Smooth muscle cell (in vitro differentiated cells): ENCODE measurements at regions not wholly inside any gene's neighbourhood (a gene's known extent, or its start where the extent isn't known, plus 50 kb on each side); places are given as distances from the start of the nearest gene placed in this dataset.

Source experiments
- DNase-seq: peaks from one replicate; lab custom pipeline; 2025; ENCODE audit not compliant: unreplicated experiment; lab: John Stamatoyannopoulos, UW
- H2AFZ ChIP-seq: fragments of 200-600 bp; sonication (generic); 2 replicates; pipeline ENCODE4 v1.6.0; 2016; ENCODE audit warnings: antibody characterized with exemption, low read depth, mild to moderate bottlenecking
- H3F3A ChIP-seq: fragments of 200-600 bp; sonication (generic); 2 replicates; pipeline ENCODE4 v1.6.0; 2017; ENCODE audit warnings: antibody characterized with exemption, low read depth
- H3K27ac ChIP-seq: fragments of 200-600 bp; sonication (generic); 2 replicates; pipeline ENCODE4 v1.5.1; 2016; ENCODE audit warnings: low read depth, mild to moderate bottlenecking
- H3K27me3 ChIP-seq: fragments of 200-600 bp; sonication (generic); 2 replicates; pipeline ENCODE4 v1.6.1; 2016; ENCODE audit warnings: low read depth, mild to moderate bottlenecking
- H3K36me3 ChIP-seq: fragments of 200-600 bp; sonication (generic); 2 replicates; pipeline ENCODE4 v1.5.1; 2016; ENCODE audit warnings: low read depth
- H3K4me1 ChIP-seq: fragments of 200-600 bp; sonication (generic); 2 replicates; pipeline ENCODE4 v1.5.1; 2016; ENCODE audit warnings: low read depth
- H3K4me2 ChIP-seq: fragments of 200-600 bp; sonication (generic); 2 replicates; pipeline ENCODE4 v1.6.0; 2016; ENCODE audit warnings: mild to moderate bottlenecking
- H3K4me3 ChIP-seq: fragments of 200-600 bp; sonication (generic); 2 replicates; pipeline ENCODE4 v1.5.1; 2016; ENCODE audit warnings: mild to moderate bottlenecking
- H3K79me2 ChIP-seq: fragments of 200-600 bp; sonication (generic); 2 replicates; pipeline ENCODE4 v1.6.0; 2016; ENCODE audit warnings: low read depth, mild to moderate bottlenecking
- H3K9ac ChIP-seq: fragments of 200-600 bp; sonication (generic); 2 replicates; pipeline ENCODE4 v1.6.0; 2016; ENCODE audit warnings: low read depth
- H3K9me3 ChIP-seq: fragments of 200-600 bp; sonication (generic); replicated peaks from 2 replicates; pipeline ENCODE4 v1.5.1; 2016; ENCODE audit warnings: low read depth
- H4K20me1 ChIP-seq: fragments of 200-600 bp; sonication (generic); 2 replicates; pipeline ENCODE4 v1.6.0; 2016; ENCODE audit warnings: low read depth
- CTCF ChIP-seq: fragments of 200-600 bp; sonication (generic); IDR thresholded peaks from 2 replicates; pipeline ENCODE4 v1.5.1; 2017; ENCODE audit warnings: borderline replicate concordance, mild to moderate bottlenecking, antibody characterized with exemption; ENCODE audit not compliant: insufficient read depth, poor library complexity, severe bottlenecking
- WGBS: methylation state at CpG from one replicate; pipeline ENCODE4 v1.1.7; 2016; ENCODE audit warnings: low lambda C conversion rate; 5-methylcytosine and 5-hydroxymethylcytosine counted together

GRCh38 chrX:82912382-82912781 is 595.7 kb upstream of the POU3F4 start:
- Histone ChIP-seq H3K4me2 (no peak overlapping the region), H4K20me1 (no peaks in the 10 kb centered on the region), H3K4me3 (no peak overlapping the region), H3K79me2 (no peaks in the 10 kb centered on the region), H3K27ac (no peak overlapping the region), H3K27me3 (no peaks in the 10 kb centered on the region), H3F3A (no peaks in the 10 kb centered on the region), H3K9me3 (no peaks in the 10 kb centered on the region), H2AFZ (no peak overlapping the region), H3K36me3 (no peaks in the 10 kb centered on the region), H3K9ac (no peak overlapping the region), H3K4me1 (no peaks in the 10 kb centered on the region)
- no peak for DNase-seq
- no peak for TF ChIP-seq CTCF
- 38% methylated on average over 3 of the region's 3 CpGs for WGBS

- no peaks in the 10 kb centered on the region for H3K79me2 ChIP-seq
- H4K20me1 ChIP-seq = no peaks in the 10 kb centered on the region
- H3K27ac ChIP-seq = no peak overlapping the region
- TF ChIP-seq CTCF = no peak
- no peak overlapping the region for H3K4me2 ChIP-seq
- DNase-seq = no peak
- no peaks in the 10 kb centered on the region for H3F3A ChIP-seq
- H3K27me3 ChIP-seq = no peaks in the 10 kb centered on the region
- H3K36me3 ChIP-seq = no peaks in the 10 kb centered on the region
- H3K9me3 ChIP-seq = no peaks in the 10 kb centered on the region
- no peak overlapping the region for H3K4me3 ChIP-seq
- H3K9ac ChIP-seq = no peak overlapping the region
- no peak overlapping the region for H2AFZ ChIP-seq
- no peaks in the 10 kb centered on the region for H3K4me1 ChIP-seq
Measured at GRCh38 chrX:82934980-82935379, 573.1 kb upstream of the POU3F4 start.

GRCh38 chrX:82945332-82945731 is 562.8 kb upstream of the POU3F4 start:
- H3K27me3 ChIP-seq = no peaks in the 10 kb centered on the region
- H2AFZ ChIP-seq = no peak overlapping the region
- H3K36me3 ChIP-seq = no peaks in the 10 kb centered on the region
- H3K4me3 ChIP-seq = no peak overlapping the region
- DNase-seq = no peak
- no peaks in the 10 kb centered on the region for H3K9me3 ChIP-seq
- no peaks in the 10 kb centered on the region for H3K79me2 ChIP-seq
- no peak for TF ChIP-seq CTCF
- no peak overlapping the region for H3K4me2 ChIP-seq
- no peaks in the 10 kb centered on the region for H3F3A ChIP-seq
- H3K9ac ChIP-seq = no peak overlapping the region
- H4K20me1 ChIP-seq = no peaks in the 10 kb centered on the region
- H3K4me1 ChIP-seq = no peaks in the 10 kb centered on the region
- 64% methylated on average over 3 of the region's 3 CpGs for WGBS
- H3K27ac ChIP-seq = no peak overlapping the region

GRCh38 chrX:82961129-82961528 is 547.0 kb upstream of the POU3F4 start:
- no peak overlapping the region for H3K9ac ChIP-seq
- H4K20me1 ChIP-seq = no peaks in the 10 kb centered on the region
- no peaks in the 10 kb centered on the region for H3F3A ChIP-seq
- peaks cover 1% of the 10 kb centered on the region for H3K9me3 ChIP-seq
- WGBS = 35% methylated on average over 3 of the region's 3 CpGs
- H3K36me3 ChIP-seq = no peaks in the 10 kb centered on the region
- H3K27ac ChIP-seq = no peak overlapping the region
- H3K4me2 ChIP-seq = no peak overlapping the region
- no peak for DNase-seq
- no peaks in the 10 kb centered on the region for H3K27me3 ChIP-seq
- no peak overlapping the region for H2AFZ ChIP-seq
- no peak overlapping the region for H3K4me3 ChIP-seq
- no peak for TF ChIP-seq CTCF
- no peaks in the 10 kb centered on the region for H3K4me1 ChIP-seq
- no peaks in the 10 kb centered on the region for H3K79me2 ChIP-seq
